Medulla oblongata (tissue), 1 donor: ENCODE measurements at regions not wholly inside any gene's neighbourhood (a gene's known extent, or its start where the extent isn't known, plus 50 kb on each side); places are given as distances from the start of the nearest gene placed in this dataset.

ENCODE experiments used
- DNase-seq: peaks from one replicate; pipeline ENCODE4 v3.0.0-alpha.2; 2015; ENCODE audit errors: extremely low spot score

- DNase-seq: no peak
Measured at GRCh38 chr9:80078826-80079225, 507.1 kb downstream of the TLE4 start.

DNA sequence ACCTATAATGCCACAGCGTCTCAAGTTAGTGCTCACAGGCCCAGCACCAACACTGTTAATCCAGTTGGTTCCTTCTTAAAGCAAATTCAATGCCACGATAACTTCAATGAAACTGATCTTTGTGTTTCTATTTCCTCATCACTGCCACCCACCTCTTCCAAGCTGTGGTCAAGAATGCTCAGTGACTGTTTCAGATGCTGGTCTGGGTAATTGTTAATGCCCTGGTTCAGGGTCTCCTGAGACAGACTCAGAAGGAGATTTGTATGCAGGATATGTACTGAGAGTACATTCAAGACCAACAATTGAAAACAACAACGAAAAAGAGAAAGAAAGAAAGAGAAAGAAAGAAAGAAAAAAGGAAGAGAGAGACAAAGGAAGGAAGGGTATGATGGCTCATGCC, 505.3 kb downstream of the TLE4 start:
- no peak for DNase-seq

DNA sequence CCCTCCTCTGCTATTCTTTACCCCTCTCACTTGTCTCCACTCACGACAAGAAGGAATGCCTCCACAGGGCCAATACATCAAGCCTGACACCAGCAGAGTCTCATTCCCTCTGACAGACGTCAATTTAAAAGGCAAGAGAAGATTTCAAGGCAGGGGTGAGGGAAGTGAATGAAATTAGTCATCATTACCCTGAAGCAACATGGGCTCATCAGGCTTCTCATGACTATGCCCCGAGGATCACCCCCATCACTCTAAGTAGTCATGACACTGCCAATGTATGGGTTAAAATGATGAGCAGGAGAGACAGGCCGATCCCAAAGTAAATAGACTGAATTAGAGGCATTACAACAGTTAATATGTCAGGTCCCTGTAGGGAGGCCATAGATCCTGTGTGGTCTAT, 504.4 kb downstream of the TLE4 start:
- DNase-seq: no peak

GRCh38 chr9:80074439-80074838, 502.7 kb downstream of the TLE4 start:
- DNase-seq: no peak

GRCh38 chr9:80072451-80072850, 500.7 kb downstream of the TLE4 start:
- DNase-seq: no peak

GRCh38 chr9:80070071-80070742, 498.4 kb downstream of the TLE4 start:
- DNase-seq: no peak

DNA sequence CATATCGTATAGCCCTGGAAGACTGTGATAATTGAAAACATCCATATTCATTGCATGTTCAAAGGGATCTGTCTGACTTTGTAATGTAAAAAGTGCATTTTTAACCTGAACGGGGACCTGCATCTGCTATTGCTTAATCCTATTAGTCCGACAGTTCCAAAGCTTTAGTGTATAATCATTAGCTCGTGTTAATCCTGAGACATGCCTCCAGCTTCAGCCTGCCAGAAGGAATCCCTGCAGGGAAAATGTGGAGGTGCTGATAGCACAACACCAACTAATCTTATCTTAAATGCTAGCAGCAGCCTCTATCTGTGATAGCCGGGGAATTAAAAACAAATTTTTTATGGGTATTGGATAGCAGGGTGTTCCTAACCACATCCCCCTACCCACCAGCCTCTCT, 495.2 kb downstream of the TLE4 start:
- DNase-seq: no peak

GRCh38 chr9:80062567-80062966, 490.8 kb downstream of the TLE4 start:
- DNase-seq: no peak

DNA sequence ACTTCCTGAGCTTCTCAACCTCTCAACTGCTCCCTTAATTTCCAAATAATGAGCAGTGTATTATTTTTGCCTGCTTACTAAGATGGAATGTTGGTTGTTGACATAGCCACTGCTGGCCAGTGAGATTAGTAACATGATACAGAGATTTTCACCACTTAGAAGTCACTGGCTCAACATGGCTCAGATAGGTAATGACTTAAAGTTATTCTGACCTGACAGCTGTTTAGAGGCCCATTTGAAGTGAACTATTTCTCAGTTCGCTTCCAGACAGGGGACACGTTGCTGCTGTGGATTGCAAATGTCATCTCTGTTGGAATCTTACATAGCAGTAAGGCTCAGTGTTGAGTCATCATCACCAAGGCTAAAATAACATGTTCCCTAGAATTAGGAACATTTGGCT, 490.2 kb downstream of the TLE4 start:
- peak; percentile 2 for DNase-seq

GRCh38 chr9:80061096-80061495, 489.3 kb downstream of the TLE4 start:
- DNase-seq: no peak

DNA sequence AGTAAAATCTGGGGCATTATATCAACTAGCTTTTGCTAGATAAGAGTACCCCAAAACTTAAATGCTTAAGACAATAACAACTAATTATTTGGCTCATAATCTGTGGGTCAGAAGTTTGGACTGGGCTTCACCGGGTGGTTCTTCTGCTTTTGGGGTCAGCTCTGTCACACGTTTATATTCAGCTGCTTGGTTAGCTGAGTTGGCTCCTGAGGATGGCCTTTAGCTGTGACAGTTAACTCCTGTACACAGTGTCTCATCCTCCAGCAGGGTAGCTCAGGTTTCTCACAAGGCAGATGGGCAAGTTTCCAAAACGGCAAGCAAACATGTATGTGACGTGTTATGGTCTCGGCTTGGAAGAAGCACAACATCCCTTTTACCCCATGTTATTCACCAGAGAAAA, 488.2 kb downstream of the TLE4 start:
- no peak for DNase-seq

- DNase-seq: no peak
Measured at GRCh38 chr9:80059191-80059590, 487.4 kb downstream of the TLE4 start.

- DNase-seq: no peak
Measured at GRCh38 chr9:80052830-80053229, 481.1 kb downstream of the TLE4 start.

DNA sequence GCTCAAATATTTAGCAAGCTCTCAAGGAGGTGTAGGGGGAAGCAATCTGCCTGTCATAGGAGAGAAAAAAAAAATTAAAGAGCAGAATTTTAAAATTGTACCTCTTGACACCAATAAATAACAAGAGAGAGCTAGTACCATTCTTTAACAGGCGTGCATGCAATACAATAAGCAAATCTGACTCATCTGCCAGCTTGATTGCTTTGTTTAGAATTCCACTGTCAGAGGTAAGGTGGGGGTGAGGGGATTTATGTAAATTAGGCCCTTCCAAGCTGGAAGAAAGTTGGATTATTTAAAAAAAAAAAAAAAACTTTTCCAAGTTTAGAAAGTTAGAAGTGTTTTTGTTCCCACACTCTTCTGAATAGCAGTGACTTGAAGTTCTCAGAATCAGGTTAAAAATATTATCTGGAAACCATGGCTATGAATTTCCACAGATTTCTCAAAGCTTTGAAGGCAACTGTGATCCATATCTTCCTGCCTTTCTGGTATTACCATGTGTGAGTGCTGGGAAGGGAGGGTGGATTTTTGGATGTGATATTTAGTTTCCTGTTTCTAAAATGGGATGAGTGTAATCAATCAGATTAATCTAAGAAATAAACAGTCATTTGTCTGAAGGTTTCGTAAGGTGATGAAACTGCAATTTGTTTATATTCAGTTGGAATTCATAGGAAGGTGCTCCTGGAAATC, 477.5 kb downstream of the TLE4 start:
- no peak for DNase-seq

GRCh38 chr9:80046481-80046880, 474.7 kb downstream of the TLE4 start:
- no peak for DNase-seq

GRCh38 chr9:80041821-80042220, 470.1 kb downstream of the TLE4 start:
- DNase-seq: no peak

GRCh38 chr9:80040457-80040856, 468.7 kb downstream of the TLE4 start:
- DNase-seq: no peak

- no peak for DNase-seq
Measured at GRCh38 chr9:80030801-80031200, 459.0 kb downstream of the TLE4 start.

DNA sequence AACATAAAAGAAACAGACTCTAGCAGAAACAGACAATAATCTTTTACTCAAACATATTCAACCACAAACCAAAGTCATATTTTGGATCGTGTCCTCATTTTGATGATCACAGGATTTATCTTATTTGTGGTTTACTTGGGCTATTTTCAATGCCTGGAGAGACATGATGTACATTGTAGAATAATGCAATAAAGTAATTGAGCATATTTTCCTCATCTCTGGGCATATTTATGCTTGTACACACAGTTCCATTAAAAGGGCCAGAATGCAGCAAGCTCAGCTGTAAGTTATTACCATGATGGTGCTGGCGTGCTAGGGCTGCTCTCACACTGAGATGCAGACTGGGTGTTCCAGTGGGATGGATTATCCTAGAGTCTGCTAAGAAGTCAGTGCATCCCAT, 456.7 kb downstream of the TLE4 start:
- no peak for DNase-seq

DNA sequence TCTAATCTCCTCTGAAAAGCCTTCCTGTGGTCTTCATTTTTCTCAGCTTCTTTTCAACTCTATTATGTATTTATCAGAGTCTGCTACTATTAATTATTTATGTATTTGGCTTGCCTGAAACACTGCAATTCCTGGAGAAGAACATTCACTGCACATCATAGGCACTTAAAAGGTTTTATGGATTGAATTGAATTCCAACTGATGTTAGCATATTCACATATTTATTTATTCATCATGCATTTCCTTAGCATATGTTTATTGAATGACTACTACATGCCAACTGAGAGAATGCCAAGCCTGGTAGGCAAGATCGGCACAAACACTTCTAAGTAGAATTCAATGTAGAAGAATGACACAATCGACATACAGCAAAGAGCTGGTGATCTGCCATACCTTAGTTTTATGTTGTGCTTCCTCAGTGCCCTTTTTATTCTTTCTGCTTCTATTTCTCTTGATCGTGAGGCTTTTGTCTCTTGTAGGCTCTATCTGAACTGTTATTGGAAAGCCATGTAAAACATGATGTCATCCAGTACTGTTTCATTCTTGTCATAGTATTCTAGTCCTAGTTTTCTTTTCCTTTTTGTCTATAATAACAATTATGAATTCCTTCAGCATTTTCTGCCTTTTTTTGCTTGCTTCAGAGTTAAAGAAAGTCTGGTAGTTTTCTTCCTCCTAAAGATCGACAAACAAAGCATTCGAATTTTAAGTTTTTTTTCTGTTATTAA, 454.2 kb downstream of the TLE4 start:
- no peak for DNase-seq

GRCh38 chr9:80025131-80025530, 453.4 kb downstream of the TLE4 start:
- DNase-seq: no peak

GRCh38 chr9:80020530-80020929, 448.8 kb downstream of the TLE4 start:
- DNase-seq: no peak

DNA sequence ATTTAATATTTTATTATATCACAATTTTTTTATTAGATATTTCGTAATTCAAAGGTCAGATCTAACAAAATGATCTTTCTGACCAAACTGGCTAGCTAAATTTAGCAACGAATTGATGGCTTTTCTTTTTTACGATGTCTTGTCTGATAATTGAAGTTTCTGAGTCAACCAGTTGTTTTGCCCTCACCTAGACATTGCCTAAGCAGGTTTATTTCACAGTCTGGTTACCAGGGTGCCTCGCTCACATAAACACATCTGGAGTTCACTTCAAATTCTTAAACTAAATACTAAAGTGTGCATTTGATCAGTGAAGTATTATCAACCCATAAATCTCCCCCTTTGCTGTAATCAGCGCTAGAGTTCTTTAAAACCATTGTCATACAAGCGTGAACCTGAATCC, 448.3 kb downstream of the TLE4 start:
- no peak for DNase-seq
